ENCODE measurements at regions not wholly inside any gene's neighbourhood (a gene's known extent, or its start where the extent isn't known, plus 50 kb on each side); places are given as distances from the start of the nearest gene placed in this dataset.
"Not testable (repeated sequence)": the region's sequence is repeated elsewhere in the genome, so short reads cannot be mapped to it uniquely, and the experiment has no call there.

GRCh38 chr2:125901278-125901677 lies 754.7 kb upstream of the GYPC start:
- no peak for DNase-seq

DNA sequence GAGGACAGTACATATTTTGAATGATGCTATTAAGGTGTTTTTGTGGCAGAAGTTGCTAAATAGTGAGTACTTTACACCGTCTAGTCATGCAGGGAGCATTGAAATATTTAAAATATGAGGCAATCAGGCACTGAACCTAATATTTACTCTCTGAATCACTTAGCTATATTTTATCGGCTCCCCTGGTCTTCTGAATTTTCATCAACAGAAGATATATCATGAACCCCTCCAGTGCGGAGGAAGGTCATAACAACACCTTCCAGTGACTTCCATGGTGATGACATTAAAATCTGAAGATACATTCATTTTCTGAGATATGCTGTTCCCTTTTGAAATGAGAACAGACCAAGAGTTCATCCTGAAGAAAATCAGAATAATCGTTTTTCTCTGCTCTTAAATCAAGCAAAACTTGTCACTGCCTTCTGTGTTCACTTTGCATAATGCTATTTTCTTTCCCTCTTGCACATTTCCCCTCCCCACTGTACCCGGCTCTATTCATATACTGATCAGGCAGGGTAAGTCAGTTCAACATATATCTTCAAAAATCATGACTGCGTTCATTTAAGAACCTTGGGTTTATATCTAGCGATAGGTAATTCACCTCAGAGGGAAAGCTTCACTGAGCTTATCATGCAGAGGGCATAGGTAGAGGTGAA lies 729.9 kb upstream of the GYPC start:
- no peak for DNase-seq

DNA sequence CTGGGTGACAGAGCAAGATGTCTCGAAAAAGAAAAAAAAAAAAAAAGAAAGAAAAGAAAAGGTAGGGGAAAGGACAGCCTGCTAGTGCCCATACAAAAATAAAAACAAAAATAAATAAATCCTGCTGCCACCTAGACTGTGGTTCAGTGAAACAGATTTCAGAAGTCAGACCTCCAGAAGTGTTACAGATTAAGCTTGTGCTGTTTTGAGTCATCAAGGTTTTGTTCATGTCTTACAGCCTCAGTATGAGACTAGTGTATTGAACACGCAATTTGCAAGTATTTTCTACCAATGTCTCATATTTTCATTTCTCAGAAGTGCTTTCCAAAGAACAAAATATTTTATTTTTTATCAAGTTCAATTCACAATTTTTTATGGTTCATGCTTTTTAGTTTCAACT lies 720.4 kb upstream of the GYPC start:
- DNase-seq = no peak

GRCh38 chr2:125942585-125943424 lies 713.2 kb upstream of the GYPC start:
- DNase-seq = no peak

GRCh38 chr2:125959047-125959446 lies 696.9 kb upstream of the GYPC start:
- DNase-seq = no peak

GRCh38 chr2:125961739-125962138 lies 694.2 kb upstream of the GYPC start:
- DNase-seq = no peak

- no peak for DNase-seq
Observed at GRCh38 chr2:125979886-125980285, 676.1 kb upstream of the GYPC start.

DNA sequence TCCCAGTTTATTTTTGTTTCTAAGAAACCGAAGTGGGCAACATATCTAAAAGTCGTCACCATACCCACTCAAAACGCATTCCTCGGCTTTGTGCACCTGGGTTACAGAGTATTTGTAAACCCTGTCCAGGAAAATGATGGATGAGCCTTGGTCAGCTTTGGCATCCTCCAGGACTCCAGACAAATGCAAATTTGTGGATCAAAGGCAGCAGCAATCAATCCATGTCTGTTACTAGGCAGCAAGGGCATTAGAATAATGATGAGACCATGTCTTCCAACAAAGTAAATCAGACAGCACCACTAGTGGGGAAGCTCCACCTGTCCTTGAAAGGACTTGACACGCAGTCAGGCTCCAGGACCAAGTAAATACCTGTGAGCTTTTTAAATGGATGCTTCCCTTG lies 672.6 kb upstream of the GYPC start:
- DNase-seq = no peak

DNA sequence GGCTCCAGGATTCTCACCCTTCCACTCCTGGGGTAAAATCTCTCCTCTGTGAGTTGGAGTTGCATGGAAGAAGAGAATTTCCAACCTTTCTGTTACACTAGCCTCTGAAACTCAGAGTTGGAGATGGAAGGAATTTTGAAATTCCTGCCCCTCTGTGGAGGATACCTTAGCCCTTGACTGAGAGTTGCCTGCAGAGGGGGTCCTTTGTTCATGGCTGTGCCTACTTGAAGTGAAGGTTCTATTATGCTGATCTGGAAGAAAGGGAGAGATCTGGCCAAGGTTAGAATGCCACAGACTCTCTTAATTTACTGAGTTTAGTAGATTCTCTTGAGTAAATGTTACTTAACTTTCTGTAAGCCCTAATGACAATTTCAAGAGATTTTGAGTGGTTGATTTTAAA lies 626.6 kb upstream of the GYPC start:
- no peak for DNase-seq

DNA sequence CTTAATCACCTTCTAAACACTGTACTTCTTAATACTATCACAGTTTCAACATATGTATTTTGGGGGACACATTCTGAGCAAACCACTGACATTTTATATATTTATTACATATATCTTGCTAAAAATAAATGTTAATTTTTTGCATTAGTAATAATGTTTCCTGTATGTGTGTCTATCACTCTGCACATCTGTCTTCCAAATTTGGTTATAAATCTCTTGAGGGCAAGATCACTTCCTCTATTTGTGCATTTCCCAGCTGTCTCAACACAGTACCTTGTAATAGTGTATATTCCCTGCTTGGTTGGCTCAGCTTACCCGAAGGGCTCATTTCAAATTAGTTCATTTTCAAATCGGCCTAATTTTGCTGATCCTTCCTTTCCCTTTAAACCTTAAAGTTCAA lies 617.1 kb upstream of the GYPC start:
- DNase-seq = no peak

DNA sequence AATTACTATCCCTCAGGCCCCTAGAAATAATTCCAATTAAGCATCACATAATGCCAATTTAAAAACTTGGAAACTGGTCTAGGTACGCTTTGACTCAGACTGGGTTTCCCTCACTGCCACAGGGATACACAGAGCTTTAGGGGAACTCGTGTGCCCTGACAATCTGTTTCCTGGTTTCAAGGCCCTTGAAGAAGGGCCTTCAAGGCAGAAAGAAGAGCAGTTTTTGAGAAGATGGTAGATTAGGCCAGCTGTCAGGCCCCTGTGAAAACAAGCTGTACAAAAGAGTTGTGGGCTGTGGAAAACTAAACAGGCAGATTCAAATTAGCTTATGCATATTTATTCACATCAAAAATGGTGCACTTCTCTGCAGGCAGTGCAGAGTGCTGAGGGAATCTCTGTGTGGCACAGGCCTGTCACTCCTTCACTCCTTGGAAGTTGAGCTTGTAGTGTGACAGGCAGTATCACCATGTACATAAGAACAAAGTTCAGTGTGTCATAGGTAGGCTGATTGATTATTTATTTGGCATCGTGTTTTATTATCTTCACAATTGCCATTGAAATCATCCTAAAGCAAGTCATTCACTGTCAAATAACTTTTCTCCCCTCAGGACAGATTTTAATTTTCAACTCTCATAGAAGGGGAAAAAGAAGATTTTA lies 614.4 kb upstream of the GYPC start:
- DNase-seq = no peak

GRCh38 chr2:126042089-126042488 lies 613.9 kb upstream of the GYPC start:
- no peak for DNase-seq

- DNase-seq = no peak
Observed at GRCh38 chr2:126048719-126049118, 607.2 kb upstream of the GYPC start.

DNA sequence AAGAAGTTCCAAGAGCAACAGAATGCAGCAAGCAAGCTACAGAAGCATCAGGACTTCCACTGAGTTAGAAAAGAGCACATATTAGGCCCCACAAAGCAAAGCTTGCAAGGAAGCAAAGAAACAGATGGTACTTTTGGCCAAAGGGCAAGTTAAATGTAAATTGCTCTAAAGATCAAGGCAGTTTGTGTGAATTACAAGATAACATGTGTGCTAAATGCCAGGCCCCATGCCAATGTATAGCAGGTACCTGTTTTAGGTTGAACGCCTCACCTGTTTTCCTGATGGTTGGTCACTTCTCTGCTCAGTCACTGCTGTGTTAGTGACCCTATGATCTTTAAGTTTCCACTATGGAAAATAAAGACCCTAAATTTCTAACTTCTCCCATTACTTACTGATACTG lies 606.5 kb upstream of the GYPC start:
- no peak for DNase-seq

GRCh38 chr2:126050991-126051736 lies 604.8 kb upstream of the GYPC start:
- no peak for DNase-seq

GRCh38 chr2:126051737-126052240 lies 604.2 kb upstream of the GYPC start:
- not testable (repeated sequence) for DNase-seq

GRCh38 chr2:126059379-126059778 lies 596.6 kb upstream of the GYPC start:
- no peak for DNase-seq

DNA sequence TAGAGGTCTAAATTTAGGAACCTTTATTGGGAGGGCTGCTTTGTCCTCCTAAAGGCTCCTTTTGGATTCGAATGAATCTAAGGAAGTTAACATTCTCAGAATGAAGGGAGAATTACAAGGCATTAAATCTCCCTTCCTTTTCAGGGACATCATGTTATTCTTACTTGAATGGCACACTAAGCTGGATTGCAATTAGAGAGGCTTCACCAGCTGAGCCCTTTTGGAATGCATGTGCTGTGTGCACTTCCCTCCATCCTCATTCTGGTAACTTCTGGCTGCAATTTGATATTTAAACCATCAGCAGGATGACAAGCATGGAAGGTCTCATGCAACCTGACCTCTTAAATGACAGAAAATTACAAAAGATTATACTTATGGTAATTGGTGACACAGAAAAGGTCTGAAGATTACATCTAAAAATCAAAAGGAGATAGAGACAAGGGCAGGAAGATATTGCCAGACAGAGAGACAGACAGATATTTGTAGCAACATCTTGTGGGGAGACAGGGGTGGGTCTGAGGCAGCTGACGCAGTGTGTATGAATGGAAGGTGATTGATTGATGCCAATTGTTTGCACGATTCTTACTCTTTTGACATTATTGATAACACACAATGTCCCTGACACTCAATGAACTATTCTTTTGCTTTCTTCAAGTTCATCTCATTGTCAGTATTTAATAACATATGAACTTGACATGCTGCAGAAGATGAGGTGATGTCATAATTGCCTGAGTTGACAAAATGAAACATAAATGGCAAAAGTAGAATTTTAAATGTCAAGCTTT lies 570.8 kb upstream of the GYPC start:
- DNase-seq = no peak

- DNase-seq = no peak
Observed at GRCh38 chr2:126100962-126101361, 555.0 kb upstream of the GYPC start.

DNA sequence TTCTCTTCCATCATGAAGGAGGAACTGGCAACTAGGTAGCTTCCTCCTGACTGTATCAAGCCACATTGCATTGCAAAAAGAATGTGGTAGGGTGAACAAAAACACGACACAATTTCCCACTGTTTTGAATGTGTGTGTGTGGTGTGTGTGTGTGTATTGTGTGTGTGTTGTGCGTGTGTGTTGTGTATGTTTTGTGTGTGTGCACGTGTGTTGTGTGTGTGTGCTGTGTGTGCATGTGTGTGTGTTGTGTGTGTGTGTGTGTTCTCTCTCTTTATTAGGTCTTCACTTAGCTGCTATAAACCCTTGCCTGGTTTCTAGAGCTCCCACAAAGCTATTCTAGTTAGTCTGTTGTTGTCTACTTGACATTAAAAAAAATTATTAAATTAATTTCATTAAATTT lies 550.0 kb upstream of the GYPC start:
- DNase-seq = no peak

- DNase-seq = no peak
Observed at GRCh38 chr2:126107883-126108282, 548.1 kb upstream of the GYPC start.

DNA sequence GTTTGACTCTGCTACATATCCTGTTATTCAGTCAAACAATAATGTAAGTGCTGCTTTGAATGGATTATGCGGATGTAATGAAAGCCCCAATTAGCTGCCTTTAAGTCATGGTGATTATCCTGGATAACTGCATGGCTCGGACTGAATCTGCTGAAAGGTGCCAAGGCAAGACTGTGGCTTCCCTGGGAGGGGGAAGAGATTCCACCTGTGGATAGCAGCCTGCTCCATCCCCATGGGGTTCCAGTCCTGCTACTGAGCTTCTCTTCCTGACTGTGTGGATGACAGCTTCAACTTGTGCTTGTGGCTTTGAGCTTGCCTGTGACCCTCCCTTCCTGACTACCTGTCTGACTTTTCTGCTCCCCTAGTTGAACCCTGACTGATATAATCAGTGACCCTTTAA lies 540.0 kb upstream of the GYPC start:
- no peak for DNase-seq

All from NCI-H526 treated with DMSO at 0.1 percent for 48 hours (cell line).